ENCODE measurements at regions not wholly inside any gene's neighbourhood (a gene's known extent, or its start where the extent isn't known, plus 50 kb on each side); places are given as distances from the start of the nearest gene placed in this dataset.

DNA sequence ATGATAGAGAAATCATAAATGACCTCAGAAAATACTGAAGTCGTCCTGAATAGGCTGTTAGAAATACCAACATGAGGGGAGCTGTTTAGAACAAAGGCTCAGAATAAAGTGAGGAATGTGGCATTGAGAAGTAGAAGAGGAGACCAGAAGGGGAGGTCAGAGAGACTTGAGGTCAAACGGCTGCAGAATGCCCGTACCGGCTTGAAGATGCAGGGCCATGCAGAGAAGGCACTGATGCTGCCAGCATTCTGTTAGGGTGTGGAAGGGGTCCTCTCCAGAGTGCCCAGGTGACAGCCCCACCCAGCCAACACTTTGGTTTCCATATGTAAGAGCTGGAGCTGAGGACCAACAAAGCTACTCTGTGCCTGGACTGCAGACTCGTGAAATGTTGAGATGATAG is 570.9 kb downstream of the CDH26 start:
- no peak for DNase-seq

DNA sequence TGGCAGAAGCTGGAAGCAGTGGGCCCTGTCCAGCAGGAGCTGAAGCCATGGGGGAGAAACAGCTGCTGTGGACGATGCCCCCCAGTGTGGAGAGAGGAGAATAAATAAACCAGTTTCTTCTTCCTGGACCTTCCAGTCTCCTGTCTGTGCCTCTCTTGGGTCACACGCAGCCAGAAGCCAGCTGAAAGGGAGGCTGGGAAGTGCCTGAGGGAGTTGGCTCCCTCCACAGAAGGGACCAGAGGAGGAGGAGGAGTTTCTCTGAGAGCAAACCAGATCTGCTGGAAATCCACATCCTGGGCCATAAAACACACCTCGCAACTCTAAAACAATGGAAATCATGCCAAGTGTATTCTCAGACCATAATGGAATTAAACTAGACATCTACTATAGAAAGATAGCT is 577.0 kb downstream of the CDH26 start:
- DNase-seq = no peak

DNA sequence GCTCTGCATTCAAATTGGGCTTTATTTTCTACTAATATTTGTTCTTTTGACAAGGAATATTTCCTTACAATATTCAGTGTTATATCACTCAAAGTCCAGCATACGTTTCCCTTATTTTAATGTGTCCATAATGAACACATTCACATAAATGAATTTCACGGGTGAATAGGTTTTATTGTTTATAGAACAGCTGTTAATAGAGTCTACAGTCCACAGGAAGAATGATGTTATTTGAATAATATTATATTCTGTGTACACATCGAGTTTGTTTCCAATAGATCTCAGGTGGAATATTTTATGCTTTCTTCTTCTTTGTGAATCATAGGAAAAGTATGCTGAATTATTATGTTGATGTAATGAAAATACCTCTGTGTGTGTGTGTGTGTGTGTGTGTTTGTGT is 582.4 kb downstream of the CDH26 start:
- DNase-seq = no peak

DNA sequence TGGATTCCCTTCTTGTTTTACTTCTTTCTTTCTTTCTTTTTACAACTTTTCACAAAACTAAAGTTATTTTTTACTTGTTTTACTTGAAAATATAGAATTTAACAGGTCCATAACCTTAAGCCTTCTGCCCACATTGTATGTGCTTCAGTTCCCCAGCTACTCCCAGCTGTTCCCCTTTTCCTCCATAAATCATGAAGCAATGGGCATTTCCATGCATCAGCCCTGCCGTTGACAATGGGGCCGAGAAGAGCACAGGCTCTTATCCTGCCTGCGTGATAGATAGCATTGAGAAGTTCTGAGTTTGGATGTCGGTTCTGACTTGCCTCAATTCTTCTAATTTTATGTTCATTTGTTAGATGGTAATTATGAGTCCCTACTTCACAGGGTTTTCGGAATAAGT is 583.8 kb downstream of the CDH26 start:
- no peak for DNase-seq

DNA sequence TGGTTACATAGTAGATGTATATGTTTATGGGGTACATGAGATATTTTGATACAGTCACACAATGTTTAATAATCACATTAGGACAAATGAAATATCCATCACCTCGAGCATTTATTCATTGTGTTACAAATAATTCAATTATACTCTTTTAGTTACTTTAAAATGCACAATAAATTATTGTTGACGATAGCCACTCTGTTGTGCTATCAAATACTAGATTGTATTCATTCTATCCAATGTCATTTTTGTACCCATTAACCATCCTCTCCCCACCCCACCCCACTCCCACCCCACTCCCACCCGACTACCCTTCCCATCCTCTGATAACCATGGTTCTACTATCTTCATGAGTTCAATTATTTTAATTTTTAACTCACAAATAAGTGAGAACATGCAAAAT is 585.4 kb downstream of the CDH26 start:
- DNase-seq = no peak

DNA sequence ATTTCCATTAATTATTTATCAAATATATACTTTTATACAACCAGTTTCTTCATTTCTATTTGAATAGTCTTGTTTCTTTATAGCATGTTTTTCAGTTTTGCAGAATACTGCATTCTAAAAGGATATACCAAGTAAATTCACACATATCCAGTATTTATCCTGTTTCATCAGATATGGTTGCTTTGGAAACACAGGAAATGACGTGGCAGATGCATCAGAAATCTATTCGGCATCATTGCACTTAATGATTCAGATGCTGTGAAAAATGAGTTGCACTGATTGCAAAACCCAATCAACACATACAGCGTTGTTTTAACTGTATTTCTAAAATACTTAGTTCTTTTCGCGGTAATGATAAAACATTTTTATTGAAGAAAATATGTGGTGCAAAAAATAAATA is 594.9 kb downstream of the CDH26 start:
- no peak for DNase-seq

DNA sequence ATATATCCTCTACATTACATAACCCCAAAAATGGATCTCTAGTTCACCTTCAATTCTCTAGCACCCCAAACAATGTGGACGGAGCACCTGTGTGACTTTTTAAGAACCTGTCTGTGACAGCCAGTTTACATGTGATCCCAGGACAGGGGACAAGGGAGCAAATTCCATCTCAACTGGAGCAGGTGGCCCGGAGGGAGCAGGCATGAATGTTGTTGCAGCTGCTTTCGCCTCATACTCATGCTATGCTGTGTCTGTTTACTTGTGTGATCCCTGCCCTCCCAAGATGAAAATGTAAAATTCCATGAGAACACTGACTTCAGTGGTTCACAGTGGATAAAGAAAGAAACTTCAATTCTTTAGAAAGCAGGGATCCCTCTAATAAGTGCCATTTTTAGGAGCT is 600.3 kb downstream of the CDH26 start:
- DNase-seq = no peak

DNA sequence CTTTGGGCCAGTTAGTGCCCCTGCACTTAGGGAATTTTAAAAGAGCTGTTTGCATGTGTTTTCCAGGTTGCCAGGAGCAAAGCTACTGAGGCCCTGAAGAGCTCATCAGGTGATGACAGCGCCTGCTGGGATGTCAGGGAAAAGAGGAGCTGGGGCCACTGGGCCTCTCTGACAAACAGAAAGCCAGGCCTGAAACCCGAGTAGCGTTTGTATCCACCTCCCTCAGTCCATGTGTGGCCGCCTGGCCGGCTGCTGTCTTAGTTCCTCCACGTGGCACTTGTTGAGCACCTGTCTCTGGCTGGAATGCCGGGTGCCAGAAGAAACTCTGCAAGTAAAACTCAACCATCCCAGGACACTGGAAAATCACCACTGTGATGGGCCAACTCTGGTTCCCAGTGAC is 601.2 kb downstream of the CDH26 start:
- DNase-seq = no peak

DNA sequence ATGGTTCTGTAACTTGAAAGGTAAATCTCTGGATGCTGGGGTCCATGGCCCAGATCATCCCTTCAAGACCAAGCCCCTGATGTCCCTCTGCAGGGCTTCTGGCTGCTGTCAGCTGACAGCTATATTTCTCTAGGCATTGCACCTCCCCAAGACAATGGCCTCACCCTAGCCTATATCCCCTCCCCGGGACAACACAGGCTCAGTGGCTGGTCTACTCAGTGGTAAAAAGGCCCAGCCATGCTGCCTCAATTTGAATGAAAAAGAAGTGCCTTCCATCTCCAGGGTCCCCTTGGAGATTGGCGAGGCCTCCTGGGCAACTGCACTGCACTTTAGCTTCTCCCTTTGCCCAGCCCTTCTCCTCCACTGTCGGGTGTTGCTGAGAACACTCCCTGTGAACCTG is 602.8 kb downstream of the CDH26 start:
- DNase-seq = no peak

DNA sequence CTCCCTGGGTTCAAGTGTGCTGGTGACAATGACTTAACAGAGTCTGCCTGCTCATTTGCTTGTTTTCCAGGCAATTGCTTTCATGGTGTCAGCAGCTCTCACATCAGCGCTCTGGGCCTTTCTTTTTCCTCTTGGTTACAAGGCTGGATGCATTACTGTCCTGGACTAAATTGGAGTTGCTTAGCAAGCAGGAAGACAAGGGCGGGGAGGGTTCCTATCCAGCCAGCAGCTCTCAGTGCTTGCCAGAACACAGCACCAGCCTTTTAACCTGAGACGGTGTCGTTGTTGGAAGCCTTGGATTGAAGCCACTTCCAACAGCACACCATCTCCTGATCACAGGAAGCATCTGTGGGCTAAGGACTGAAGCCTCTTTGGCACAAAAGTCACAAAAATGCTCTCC is 606.9 kb downstream of the CDH26 start:
- no peak for DNase-seq

DNA sequence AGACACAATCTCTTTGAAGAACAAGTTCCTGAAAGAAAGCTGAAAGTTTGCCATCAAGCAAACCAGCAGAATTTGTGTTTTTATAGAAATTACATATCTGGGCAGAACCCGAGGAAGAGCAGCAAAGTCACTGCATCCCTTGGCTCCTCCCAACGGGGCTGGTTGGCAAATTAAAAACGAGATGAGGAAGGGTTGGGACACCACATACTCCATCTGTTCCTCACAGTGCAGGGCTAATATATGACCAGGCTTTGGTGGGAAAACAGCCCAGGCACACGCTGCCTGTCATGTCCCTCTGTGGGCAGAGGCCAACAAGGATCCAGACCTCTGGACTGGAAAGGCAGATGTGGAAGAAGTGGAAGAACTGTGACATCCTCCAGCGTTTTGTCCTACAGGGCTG is 607.3 kb downstream of the CDH26 start:
- DNase-seq = no peak

DNA sequence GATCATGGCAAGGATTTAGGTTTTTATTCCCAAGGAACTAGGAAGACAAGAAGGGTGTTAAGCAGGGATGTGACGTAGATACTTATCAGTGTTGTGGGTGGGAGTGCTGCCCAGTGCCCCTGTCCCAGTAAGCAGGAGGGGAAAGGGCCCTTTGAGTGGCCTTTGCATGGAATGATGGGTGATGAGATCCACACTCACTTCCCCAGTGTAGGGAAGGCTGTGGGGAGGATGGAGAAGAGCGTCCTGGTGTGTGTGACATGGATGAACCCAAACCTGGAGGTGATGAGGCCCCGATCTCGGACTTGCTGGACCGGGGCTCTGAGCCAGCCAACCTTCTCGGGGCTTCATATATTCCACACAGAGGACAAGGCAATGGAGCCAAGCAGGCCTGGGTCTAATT is 610.9 kb downstream of the CDH26 start:
- DNase-seq = no peak

DNA sequence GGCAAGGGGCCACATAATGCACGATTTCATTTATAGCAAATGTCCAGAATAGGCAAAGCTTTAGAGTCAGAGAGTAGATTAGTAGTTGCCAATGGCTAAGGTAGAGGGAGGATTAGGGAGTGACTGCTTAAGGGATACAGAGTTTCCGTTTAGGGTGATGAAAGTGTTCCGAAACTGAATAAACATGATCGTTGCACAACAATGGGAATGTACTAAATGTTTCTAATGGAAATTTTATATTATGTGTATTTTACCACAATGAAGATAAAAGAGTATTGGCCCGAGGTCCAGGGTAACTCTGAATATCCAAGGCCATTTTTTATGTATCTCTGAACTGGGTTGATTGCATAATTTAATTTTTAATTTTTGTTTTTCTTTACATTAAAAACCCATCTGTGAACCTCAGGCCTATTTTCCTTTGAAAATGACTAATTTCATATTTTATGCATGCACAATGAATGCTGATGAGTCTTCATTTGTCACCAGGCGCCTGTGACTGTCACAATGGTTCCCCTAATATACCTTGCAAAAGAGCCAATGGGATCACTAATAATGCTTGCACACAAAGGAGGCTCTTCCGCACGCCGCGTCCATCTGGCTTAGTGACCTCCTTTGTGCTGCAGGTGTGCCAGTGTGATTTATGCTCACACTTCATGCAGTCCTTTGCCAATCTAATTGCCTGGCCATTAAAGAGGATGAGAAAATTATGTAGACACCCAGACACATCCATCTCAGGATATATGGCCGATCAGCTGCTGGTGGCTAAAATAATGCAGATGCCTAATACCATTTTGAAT is 612.5 kb downstream of the CDH26 start:
- no peak for DNase-seq

DNA sequence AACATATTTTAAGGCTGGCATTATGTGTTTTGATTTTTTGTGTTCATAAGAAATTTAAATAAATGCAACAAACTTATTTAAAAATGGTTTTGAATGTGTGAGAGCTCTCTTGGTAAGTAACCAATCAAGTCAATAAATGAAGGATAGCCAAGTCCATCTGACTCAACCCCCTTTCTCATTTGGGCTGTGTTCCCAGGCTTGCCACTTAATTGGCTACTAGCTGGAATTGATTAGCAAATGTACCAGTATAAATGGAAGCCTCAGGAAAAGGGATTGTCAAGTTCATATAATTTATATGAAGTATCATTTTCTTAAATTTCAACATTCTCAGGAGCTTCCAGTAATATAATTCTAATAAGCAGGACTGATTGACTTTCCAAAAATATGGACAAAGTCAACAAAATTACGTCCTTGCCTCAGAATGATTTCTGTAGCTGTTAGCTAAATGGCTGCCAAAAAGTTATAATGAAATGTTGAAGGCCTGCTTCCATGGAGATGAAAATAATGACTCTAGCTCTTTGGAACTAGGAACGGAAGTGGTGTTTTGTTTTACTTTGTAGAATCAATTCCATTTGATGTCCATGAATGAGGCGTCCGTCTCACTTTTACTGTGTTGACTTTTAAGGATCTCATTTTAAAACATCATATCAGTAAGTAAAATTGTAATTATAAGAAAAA is 614.9 kb downstream of the CDH26 start:
- DNase-seq = no peak

DNA sequence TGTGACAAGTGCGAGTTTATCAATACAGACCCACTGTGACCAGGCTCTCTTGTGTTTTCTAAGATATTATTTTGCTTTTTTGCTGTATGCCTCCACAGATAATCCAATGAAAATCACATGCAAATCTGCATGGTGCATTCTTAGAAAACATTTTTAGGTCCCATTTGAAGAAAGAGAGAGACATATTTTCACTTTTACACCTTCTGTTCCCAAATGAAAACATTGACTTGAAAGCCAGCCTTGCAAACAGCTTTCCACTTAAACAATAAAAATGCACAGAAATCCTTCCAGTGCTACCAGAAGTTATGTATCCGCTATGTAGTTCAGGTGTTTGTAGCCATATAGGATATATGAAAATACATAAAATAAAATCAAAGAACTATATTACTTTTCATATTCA is 618.0 kb downstream of the CDH26 start:
- no peak for DNase-seq

DNA sequence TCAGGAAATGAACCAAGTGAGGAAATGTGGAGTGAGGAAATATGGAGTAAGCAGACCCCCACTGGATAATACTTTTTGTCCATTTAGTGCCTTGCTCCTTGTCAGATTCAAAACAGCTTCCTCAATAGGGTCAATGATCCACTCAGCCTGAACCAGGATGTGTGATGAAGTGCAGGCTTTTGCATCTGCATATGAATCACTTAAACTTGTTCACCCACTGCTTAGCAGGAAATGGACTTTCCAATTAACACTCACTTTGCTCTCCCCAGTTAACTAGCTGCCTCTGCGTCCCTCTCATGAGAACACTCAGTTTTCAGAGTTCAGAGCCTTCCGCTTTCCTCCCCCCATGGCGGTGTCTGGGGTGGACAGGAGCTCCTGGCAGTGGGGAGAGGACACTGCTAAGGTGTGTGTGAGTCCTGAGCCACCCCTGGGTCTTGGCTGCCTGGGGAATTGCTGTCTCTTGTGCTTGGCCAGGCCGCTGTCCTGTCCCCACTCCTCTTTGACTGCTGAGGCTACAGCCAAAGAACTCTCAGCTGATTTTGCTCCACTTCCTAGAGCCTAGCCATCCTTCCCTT is 621.8 kb downstream of the CDH26 start:
- no peak for DNase-seq

DNA sequence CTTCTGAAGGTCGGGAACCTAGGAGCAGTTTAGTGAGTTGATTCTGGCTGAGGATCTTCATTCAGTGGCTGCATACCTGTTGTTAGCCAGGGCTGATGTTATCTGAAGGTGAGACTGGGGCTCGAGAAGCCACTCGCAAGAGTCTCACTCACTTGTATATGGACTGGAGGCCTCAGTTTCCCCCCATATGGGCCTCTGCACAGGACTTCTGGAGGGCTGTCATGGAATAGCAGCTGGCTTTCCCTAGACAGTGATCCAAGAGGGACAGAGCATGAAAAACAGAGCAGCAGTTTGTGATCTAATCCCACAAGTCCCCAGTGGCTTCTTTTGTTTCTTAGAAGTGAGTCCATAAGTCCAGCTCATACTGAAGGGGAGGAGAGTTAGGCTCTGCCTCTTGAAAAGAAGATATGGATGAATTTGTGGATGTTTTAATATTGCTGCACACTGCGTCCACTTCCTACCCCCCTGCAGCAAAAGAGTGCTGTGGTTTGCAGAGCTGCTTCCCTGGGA is 623.4 kb downstream of the CDH26 start:
- no peak for DNase-seq

DNA sequence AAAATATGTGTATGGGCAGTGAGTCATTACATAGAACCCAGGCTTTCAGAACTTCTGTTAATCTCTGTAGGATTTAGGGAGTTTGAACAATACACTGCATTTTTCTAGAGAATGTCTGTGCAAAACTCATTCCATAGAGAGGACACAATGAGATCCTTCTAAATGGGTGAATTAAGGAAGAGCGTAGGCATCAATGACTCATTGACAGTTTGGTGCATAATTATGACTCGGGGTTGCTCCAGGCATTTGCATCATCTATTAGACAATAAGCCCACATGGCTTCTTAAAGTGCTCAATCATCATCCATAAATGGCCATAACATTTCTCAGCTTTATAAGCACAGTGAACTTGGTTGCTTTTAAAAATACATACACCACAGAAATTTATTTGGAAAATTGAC is 625.5 kb downstream of the CDH26 start:
- no peak for DNase-seq

DNA sequence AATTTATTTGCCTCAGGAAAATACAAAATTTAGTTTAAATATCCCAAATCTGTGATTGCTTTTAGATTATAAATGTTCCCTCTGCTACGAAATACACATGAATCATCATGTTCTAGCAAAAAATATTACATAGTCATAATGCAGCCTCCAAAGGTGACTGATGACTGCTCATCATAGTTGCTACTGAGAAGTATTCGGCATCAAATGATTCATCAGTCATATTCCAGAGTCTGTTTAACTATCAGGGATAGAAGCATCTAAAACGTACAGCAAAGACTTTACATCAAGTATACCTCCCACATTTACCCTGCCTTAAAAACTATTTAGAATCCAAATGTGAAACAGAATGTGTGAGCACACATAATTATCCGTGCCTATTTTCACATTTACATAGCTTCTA is 626.0 kb downstream of the CDH26 start:
- DNase-seq = no peak

DNA sequence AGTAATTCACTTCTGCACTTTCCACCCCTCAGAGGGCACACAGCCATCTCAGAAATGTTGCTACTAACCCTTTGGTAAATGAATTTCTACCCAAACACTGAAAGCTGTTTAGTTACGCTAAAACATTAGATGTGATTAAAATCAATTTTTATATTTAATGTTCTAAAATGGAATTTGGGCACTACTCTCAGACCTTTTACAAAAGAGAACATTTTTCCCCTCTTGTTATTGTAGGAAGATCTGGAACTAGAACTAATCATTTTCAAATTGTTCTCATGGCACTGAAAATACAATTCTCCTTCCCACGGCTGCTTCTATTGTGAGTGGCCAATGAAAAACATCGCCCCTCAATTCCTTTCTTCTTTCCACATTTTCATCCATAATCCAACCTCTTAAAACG is 627.4 kb downstream of the CDH26 start:
- DNase-seq = no peak

DNA sequence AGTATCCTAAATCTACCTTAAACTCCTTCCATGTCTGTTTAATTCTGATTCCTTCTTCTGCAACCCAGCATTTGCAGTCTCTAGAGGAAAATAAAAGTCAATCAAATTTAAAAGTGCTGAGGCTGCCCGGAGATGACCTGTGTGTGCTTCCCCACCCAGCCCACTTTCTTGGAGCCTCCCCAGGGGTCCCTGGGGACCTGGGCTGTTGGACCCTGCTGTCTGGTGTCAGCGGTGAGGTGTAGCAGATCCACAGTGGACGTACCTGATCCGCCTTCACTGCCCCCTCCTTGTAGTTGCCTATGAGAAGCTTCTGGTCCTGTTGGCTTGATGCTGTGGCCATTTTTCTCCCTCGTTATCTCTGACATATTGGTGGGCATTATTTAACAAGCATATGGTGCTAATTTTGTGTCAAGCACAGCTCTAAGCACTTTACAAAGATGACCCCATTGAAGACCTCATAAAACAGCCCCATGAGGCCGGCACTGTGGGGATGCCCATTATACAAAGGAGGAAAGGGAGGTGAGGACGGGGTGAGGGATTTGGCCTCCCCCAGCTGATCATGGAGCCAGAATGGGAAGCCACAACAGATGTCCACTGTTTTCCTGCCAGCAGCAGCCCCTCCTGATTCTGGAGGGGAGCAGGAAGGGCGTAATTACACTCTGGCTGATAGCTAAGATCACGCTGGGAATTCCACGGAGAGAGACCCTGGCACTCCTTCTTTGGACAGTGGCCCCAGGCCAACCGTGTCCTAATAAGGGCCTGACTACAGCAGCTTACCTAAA is 628.2 kb downstream of the CDH26 start:
- no peak for DNase-seq

DNA sequence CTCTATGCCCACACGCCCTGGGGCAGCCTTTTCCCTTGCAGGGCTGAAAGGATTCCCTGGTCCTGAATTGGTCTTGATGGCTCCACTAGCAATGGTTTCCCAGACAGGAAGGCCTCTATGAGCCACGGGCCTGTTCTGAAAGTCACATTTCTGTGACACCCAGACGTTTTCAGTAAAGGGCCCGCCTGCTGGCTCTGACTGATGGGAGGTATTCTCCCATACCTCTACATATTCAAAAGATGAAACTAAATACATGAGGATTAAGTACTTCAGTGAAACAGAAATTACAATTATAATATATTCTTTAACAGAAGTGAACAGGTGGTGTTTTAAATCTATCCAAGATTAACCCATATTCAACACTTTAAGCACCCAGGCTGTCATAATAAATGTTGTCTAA is 629.8 kb downstream of the CDH26 start:
- no peak for DNase-seq

DNA sequence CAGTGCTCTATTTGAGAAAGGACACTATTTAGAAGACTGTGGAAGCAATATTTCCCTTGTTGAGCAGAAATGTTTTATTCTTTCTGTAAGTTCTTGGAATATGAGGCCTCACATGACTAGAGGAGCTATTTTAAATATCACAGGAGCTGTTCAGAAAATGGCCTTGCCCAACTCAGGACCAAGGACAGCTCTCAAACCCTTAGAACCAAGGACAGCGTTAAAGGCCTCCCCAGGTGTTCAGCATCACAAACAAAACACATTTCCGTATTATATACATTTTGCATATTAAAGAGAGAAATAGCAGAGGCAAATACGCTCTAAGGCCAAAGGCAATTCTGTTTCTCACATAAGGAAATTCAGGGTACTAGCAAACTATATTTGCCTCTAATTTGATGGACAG is 631.4 kb downstream of the CDH26 start:
- DNase-seq = no peak
